ENCODE measurements at regions not wholly inside any gene's neighbourhood (a gene's known extent, or its start where the extent isn't known, plus 50 kb on each side); places are given as distances from the start of the nearest gene placed in this dataset.
"Not testable (repeated sequence)": the region's sequence is repeated elsewhere in the genome, so short reads cannot be mapped to it uniquely, and the experiment has no call there.

DNA sequence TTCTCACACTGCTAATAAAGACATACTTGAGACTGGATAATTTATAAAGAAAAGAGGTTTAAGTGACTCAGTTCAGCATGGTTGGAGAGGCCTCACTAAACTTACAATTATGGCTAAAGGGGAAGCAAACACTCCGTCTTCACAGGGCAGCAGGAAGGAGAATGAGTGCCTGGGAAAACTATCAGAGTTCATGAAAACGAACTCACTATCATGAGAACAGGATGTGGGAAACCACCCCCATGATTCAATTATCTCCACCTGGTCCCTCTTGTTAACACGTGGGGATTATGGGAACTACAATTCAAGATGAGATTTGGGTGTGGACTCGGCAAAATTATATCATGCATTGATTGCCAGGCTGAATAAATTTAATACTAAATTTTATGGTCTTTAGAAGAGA lies 592.7 kb downstream of the GRXCR1 start:
- no peak overlapping the region for H3K27ac ChIP-seq
- TF ChIP-seq ZFX (IDR thresholded peaks at IDR 0.05) = no peak
- TF ChIP-seq, protein P1, sequence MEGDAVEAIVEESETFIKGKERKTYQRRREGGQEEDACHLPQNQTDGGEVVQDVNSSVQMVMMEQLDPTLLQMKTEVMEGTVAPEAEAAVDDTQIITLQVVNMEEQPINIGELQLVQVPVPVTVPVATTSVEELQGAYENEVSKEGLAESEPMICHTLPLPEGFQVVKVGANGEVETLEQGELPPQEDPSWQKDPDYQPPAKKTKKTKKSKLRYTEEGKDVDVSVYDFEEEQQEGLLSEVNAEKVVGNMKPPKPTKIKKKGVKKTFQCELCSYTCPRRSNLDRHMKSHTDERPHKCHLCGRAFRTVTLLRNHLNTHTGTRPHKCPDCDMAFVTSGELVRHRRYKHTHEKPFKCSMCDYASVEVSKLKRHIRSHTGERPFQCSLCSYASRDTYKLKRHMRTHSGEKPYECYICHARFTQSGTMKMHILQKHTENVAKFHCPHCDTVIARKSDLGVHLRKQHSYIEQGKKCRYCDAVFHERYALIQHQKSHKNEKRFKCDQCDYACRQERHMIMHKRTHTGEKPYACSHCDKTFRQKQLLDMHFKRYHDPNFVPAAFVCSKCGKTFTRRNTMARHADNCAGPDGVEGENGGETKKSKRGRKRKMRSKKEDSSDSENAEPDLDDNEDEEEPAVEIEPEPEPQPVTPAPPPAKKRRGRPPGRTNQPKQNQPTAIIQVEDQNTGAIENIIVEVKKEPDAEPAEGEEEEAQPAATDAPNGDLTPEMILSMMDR (conservative IDR thresholded peaks at IDR 0.05) = no peak

DNA sequence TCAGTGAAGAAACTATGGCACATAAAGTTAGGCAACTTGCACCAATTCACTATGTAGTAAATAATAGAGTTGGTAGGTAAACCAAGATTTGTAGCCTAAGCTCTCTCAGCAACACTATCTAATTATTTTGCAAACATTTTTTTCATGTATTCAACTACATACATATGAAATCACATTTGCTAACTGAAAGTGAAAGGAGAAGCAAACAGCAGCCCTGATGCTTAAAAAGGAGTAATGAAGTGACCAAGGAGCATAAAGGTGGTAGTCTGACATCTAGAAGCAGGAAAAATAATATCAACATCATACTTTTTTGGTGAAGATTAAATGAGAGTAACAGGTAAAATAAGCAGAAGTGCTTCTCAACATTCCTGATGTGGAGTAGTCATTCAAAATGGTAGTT lies 603.7 kb downstream of the GRXCR1 start:
- H3K27ac ChIP-seq = no peak overlapping the region
- TF ChIP-seq ZFX (IDR thresholded peaks at IDR 0.05) = no peak
- TF ChIP-seq, protein P1 (conservative IDR thresholded peaks at IDR 0.05) = no peak

DNA sequence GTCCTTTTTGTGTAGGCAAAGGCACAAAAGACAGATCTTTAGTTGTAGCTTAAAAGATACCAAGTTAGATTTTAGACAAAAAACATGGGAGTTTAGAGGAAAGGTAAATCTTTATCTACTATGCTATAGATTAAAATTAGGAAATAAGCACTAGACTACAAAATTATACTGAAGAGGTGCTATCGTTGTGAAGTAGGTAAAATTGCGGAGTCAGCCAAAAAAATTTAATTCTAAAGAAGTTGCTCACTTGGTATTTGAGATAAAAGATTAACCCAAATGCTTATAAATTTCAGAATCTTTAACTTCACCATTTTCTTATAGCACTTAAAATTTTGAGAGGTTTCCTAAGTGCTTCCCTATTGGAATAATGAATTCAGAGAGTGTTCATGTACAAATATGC lies 604.1 kb downstream of the GRXCR1 start:
- no peak for TF ChIP-seq ZFX (IDR thresholded peaks at IDR 0.05)
- TF ChIP-seq, protein P1 (conservative IDR thresholded peaks at IDR 0.05) = no peak
- H3K27ac ChIP-seq = no peak overlapping the region

DNA sequence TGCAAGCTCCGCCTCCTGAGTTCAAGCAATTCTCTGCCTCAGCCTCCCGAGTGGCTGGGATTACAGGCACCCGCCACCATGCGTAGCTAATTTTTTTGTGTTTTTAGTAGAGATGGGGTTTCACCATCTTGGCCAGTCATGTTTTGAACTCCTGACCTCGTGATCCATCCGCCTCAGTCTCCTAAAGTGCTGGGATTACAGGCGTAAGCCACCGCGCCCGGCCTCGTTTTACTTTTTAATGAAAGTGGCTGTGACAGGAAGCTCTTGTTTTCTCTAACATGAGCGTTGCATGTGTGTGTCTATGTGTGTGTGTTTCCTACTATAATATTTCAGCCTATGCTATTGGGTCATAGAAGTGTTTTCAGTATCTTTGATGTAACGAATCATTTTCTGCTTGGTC lies 613.3 kb downstream of the GRXCR1 start:
- H3K27ac ChIP-seq = not testable (repeated sequence)

DNA sequence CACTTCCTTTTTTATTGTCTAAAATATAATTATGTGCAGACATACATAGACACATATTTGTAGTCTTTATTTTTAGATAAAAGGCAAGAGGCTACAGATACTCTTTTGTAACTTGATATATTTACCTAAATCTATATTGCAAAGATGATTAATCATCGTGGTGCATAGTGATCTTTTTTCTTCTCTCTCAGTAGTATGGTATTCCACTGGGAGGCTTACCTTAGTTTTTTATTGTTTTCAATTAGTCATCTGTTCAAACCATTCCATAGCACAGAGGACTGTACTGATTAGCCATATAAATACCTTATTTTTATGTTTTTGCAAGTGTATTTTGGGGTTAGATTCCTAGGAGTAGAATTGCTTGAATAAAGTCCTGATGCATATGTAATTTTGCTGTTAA lies 619.7 kb downstream of the GRXCR1 start:
- no peak overlapping the region for H3K27ac ChIP-seq
- TF ChIP-seq, protein P1 (conservative IDR thresholded peaks at IDR 0.05) = no peak
- TF ChIP-seq ZFX (IDR thresholded peaks at IDR 0.05) = no peak

DNA sequence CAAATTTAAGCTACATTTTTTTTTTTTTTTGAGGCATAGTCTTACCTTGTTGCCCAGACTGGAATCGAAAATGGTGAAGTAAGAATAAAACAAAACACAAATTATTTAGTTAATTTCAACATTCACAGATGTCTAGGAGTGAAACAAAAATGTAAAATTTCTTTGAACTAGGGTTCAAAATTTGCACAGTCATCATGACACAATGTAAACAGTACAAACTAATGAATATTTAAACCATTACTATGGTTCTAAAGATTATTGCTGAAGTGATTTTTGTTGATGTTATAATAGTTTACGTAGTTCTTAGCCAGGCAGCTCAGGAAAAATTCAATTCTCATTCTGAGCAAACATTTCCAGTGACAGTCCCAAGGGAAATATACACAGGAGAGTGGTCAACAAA lies 633.1 kb downstream of the GRXCR1 start:
- TF ChIP-seq ZFX (IDR thresholded peaks at IDR 0.05) = no peak
- TF ChIP-seq, protein P1 (conservative IDR thresholded peaks at IDR 0.05) = no peak
- H3K27ac ChIP-seq = no peak overlapping the region

DNA sequence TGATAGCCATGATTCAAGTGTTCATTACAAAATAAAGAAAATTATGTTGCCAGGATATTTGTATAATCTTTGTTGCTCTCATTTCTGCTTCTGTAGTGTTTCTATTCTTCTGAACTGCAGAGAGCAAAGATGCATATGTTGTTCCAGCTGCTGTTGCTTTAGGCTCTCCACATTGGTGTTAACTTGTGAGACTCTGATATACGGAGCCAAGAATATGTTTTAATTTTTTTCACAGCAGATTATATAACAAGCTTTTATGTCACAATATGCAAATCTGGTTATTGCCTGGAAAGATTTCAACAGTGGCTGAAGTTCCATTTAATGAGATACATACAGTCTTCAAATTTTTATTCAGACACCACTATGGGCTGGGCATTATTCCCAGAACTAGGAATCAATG lies 655.0 kb downstream of the GRXCR1 start:
- H3K27ac ChIP-seq = no peak overlapping the region
- no peak for TF ChIP-seq ZFX (IDR thresholded peaks at IDR 0.05)
- TF ChIP-seq, protein P1 (conservative IDR thresholded peaks at IDR 0.05) = no peak

DNA sequence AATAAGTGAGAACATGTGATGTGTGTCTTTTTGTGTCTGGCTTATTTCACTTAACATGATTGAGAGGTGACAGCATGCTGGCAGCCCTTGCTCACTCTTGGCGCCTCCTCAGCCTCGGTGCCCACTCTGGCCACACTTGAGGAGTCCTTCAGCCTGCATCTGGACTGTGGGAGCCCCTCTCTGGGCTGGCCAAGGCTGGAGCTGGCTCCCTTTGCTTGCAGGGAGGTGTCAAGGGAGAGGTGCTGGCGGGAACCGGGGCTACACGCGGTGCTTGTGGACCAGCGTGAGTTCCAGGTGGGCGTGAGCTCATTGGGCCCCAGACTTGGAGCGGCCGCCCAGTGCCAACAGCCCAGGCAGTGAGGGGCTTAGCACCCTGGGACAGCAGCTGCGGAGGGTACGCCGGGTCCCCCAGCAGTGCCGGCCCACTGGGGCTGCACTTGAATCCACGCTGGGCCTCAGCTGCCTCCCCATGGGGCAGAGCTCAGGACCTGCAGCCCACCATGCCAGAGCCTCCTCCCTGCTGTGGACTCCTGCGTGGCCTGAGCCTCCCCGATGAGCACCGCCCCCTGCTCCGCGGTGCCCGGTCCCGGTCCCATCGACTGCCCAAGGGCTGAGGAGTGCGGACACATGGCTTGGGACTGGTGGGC lies 658.6 kb downstream of the GRXCR1 start:
- no peak for TF ChIP-seq ZFX (IDR thresholded peaks at IDR 0.05)
- H3K27ac ChIP-seq = no peak overlapping the region
